Astrocyte (in vitro differentiated cells and primary cell): ENCODE measurements at regions not wholly inside any gene's neighbourhood (a gene's known extent, or its start where the extent isn't known, plus 50 kb on each side); places are given as distances from the start of the nearest gene placed in this dataset.

ENCODE experiments used
- DNase-seq: peaks from one replicate; pipeline ENCODE4 v3.0.0-alpha.2; 2010; ENCODE audit warnings: low read depth
- FAIRE-seq: peaks from 2 replicates; lab custom pipeline; 2011; peaks lifted over from hg19 to GRCh38; lab: Jason Lieb, UNC
- H2AFZ ChIP-seq: 2 replicates; pipeline ENCODE4 v1.6.0; 2012; ENCODE audit warnings: low read depth, low read length, inconsistent platforms
- H3K27ac ChIP-seq: 2 replicates; pipeline ENCODE4 v1.5.1; 2011; ENCODE audit warnings: low read depth, low read length, inconsistent platforms
- H3K27me3 ChIP-seq: 2 replicates; pipeline ENCODE4 v1.6.0; 2011; ENCODE audit warnings: low read length, inconsistent platforms; ENCODE audit not compliant: insufficient read depth
- H3K36me3 ChIP-seq: 2 replicates; pipeline ENCODE4 v1.5.1; 2011; ENCODE audit warnings: low read length, inconsistent platforms; ENCODE audit not compliant: insufficient read depth
- H3K4me1 ChIP-seq: 2 replicates; pipeline ENCODE4 v1.5.1; 2011; ENCODE audit warnings: low read length, inconsistent platforms; ENCODE audit not compliant: insufficient read depth
- H3K4me2 ChIP-seq: 2 replicates; pipeline ENCODE4 v1.6.0; 2012; ENCODE audit warnings: low read length, inconsistent platforms
- H3K4me3 ChIP-seq: 2 replicates; pipeline ENCODE4 v1.5.1; 2011; ENCODE audit warnings: low read depth, mild to moderate bottlenecking, low read length, inconsistent platforms; ENCODE audit not compliant: insufficient read depth
- H3K79me2 ChIP-seq: 2 replicates; pipeline ENCODE4 v1.6.0; 2012; ENCODE audit warnings: mild to moderate bottlenecking, low read length, inconsistent platforms; ENCODE audit not compliant: insufficient read depth
- H3K9ac ChIP-seq: 2 replicates; pipeline ENCODE4 v1.6.0; 2012; ENCODE audit warnings: mild to moderate bottlenecking, low read length, inconsistent platforms
- H3K9me3 ChIP-seq: 2 replicates; pipeline ENCODE4 v1.5.1; 2012; ENCODE audit warnings: low read depth, mild to moderate bottlenecking, low read length, inconsistent platforms; ENCODE audit not compliant: insufficient read depth
- H4K20me1 ChIP-seq: 2 replicates; pipeline ENCODE4 v1.6.0; 2012; ENCODE audit warnings: low read length, inconsistent platforms; ENCODE audit not compliant: insufficient read depth
- H3K27ac Mint-ChIP-seq: one replicate; pipeline ENCODE4 v1.8.0; 2021; ENCODE audit warnings: mild to moderate bottlenecking, mixed read lengths; ENCODE audit not compliant: unreplicated experiment
- H3K27me3 Mint-ChIP-seq: one replicate; pipeline ENCODE4 v1.8.0; 2021; ENCODE audit warnings: low read depth, mixed read lengths; ENCODE audit not compliant: unreplicated experiment
- H3K36me3 Mint-ChIP-seq: one replicate; pipeline ENCODE4 v1.8.0; 2021; ENCODE audit warnings: low read depth, mixed read lengths; ENCODE audit not compliant: unreplicated experiment
- H3K4me1 Mint-ChIP-seq: one replicate; pipeline ENCODE4 v1.8.0; 2021; ENCODE audit warnings: low read depth, mixed read lengths; ENCODE audit not compliant: unreplicated experiment
- H3K4me3 Mint-ChIP-seq: one replicate; pipeline ENCODE4 v1.8.0; 2021; ENCODE audit warnings: mild to moderate bottlenecking, moderate library complexity, mixed read lengths; ENCODE audit not compliant: unreplicated experiment
- H3K9me3 Mint-ChIP-seq: one replicate; pipeline ENCODE4 v1.8.0; 2021; ENCODE audit warnings: mild to moderate bottlenecking, mixed read lengths; ENCODE audit not compliant: unreplicated experiment
- EZH2 ChIP-seq: IDR thresholded peaks from 2 replicates; pipeline ENCODE4 v1.6.1; 2012; ENCODE audit warnings: mild to moderate bottlenecking, low read length, inconsistent platforms; ENCODE audit not compliant: insufficient read depth
- TF ChIP-seq, protein P1 (sequence below): IDR thresholded peaks from 2 replicates; pipeline ENCODE4 v1.5.1; 2011; ENCODE audit warnings: low read depth, mild to moderate bottlenecking, inconsistent platforms, low read length, moderate library complexity; ENCODE audit not compliant: insufficient read depth

DNA sequence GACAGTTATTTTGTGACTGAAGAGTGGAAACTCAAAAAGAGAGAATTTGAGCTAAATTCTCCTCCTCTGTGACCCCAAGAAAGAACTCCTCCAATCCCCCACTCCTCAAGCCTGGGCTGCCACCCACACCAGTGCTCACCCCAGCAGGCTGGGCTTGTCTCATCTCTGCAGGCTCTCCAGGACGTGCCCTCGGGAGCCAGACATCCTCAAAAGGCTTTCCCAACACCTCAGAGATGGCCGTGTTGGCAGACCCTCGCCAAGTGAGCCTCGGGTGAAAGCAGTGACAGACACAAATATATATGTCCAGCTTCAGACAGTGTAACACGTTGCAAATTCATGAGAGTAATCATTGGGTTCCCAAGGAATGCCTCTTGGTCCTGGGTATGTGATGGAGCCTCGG, 377.7 kb upstream of the SALL3 start:
- Mint-ChIP-seq H3K27me3 (no peaks in the 10 kb centered on the region), H3K36me3 (no peaks in the 10 kb centered on the region), H3K9me3 (peaks cover 27% of the 10 kb centered on the region), H3K4me1 (no peaks in the 10 kb centered on the region), H3K4me3 (no peak overlapping the region), H3K27ac (no peak overlapping the region)
- no peak overlapping the region for H3K4me2 ChIP-seq
- no peak for FAIRE-seq
- H3K27me3 ChIP-seq, result no peaks in the 10 kb centered on the region
- H3K27ac ChIP-seq, result no peak overlapping the region
- H3K36me3 ChIP-seq, result no peaks in the 10 kb centered on the region
- DNase-seq, result no peak
- H3K9ac ChIP-seq, result no peak overlapping the region
- H3K4me1 ChIP-seq, result no peaks in the 10 kb centered on the region
- H3K4me3 ChIP-seq, result no peak overlapping the region
- H3K9me3 ChIP-seq, result peaks cover 13% of the 10 kb centered on the region
- no peaks in the 10 kb centered on the region for H3K79me2 ChIP-seq
- TF ChIP-seq, protein P1, sequence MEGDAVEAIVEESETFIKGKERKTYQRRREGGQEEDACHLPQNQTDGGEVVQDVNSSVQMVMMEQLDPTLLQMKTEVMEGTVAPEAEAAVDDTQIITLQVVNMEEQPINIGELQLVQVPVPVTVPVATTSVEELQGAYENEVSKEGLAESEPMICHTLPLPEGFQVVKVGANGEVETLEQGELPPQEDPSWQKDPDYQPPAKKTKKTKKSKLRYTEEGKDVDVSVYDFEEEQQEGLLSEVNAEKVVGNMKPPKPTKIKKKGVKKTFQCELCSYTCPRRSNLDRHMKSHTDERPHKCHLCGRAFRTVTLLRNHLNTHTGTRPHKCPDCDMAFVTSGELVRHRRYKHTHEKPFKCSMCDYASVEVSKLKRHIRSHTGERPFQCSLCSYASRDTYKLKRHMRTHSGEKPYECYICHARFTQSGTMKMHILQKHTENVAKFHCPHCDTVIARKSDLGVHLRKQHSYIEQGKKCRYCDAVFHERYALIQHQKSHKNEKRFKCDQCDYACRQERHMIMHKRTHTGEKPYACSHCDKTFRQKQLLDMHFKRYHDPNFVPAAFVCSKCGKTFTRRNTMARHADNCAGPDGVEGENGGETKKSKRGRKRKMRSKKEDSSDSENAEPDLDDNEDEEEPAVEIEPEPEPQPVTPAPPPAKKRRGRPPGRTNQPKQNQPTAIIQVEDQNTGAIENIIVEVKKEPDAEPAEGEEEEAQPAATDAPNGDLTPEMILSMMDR, result no peak
- TF ChIP-seq EZH2, result no peak
- H4K20me1 ChIP-seq, result no peaks in the 10 kb centered on the region
- no peak overlapping the region for H2AFZ ChIP-seq

DNA sequence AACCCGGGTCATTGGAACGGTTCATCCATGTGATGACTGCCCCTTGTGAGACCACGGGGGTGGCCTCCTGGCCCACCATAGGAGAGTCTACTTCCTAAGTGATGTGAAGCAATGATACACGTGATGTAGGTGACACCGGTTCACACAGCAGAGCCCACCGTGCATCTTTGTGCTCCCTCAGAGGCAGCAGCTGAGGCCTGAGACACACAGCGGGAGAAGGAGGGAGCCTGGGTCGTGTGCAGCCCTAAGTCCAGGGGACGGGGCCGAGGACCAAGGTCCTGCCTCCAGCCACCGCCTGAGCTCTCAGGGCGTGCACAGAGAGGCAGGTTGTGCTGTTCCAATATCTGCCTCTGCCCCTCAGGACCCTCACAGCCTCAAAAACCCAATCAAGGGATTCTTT, 377.2 kb upstream of the SALL3 start:
- no peaks in the 10 kb centered on the region for H3K4me1 Mint-ChIP-seq
- peaks cover 13% of the 10 kb centered on the region for H3K9me3 ChIP-seq
- H3K27ac Mint-ChIP-seq, result no peak overlapping the region
- no peak for DNase-seq
- peaks cover 27% of the 10 kb centered on the region for H3K9me3 Mint-ChIP-seq
- no peaks in the 10 kb centered on the region for H3K27me3 ChIP-seq
- no peaks in the 10 kb centered on the region for H4K20me1 ChIP-seq
- H3K27me3 Mint-ChIP-seq, result no peaks in the 10 kb centered on the region
- no peaks in the 10 kb centered on the region for H3K79me2 ChIP-seq
- no peak overlapping the region for H2AFZ ChIP-seq
- no peak overlapping the region for H3K4me2 ChIP-seq
- no peaks in the 10 kb centered on the region for H3K4me1 ChIP-seq
- no peak for FAIRE-seq
- TF ChIP-seq EZH2, result no peak
- TF ChIP-seq, protein P1, result no peak
- H3K27ac ChIP-seq, result no peak overlapping the region
- H3K36me3 Mint-ChIP-seq, result no peaks in the 10 kb centered on the region
- H3K4me3 Mint-ChIP-seq, result no peak overlapping the region
- H3K36me3 ChIP-seq, result no peaks in the 10 kb centered on the region
- no peak overlapping the region for H3K9ac ChIP-seq
- no peak overlapping the region for H3K4me3 ChIP-seq

DNA sequence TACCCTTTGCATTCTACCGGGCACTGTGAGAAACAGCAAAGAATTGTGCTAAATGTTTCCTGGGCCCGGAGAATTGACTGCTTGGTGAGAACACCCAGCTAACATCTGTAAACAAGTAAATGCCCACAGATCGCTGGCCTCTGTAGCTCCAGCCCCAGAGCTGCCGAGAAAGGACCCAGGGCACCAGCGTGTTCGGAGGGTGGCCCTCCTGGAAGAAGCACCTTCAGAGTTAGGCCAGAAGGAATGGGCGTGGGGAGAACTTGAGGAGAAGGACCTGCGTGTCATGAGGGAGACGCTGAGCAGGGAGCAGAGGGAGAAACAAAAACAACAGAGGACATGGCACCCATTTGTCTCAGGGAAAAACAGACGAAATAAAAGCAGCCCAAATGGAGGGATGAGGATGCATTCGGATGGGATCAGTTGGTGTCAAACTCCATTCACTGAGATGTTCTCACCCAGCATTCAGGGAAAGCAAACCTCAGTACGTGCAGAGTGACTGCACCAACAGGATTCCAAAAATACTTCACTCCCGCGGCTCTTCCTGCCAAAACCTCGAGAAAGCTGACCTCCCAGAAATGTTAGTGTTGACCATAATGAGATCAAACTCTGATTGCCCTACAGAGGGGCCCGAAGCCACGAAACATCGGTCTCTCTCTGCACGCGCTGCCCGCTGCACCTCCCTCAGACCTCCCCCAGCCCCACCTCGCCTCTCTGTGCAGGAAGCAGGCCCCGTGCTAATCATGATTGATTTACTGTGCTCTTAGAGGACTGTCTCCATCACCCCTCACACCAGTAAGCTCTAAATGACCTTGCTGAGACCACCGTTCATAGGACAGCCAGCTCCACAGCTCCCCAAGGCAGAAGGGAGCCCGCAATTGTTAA, 376.3 kb upstream of the SALL3 start:
- Histone ChIP-seq H3K4me2 (no peak overlapping the region), H3K9ac (no peak overlapping the region), H3K79me2 (no peaks in the 10 kb centered on the region), H3K27ac (no peak overlapping the region), H3K4me3 (no peak overlapping the region), H3K36me3 (no peaks in the 10 kb centered on the region), H3K4me1 (no peaks in the 10 kb centered on the region), H3K27me3 (no peaks in the 10 kb centered on the region), H2AFZ (no peak overlapping the region), H3K9me3 (peaks cover 13% of the 10 kb centered on the region), H4K20me1 (no peaks in the 10 kb centered on the region)
- no peak for TF ChIP-seq EZH2
- TF ChIP-seq, protein P1, result no peak
- no peaks in the 10 kb centered on the region for H3K4me1 Mint-ChIP-seq
- no peaks in the 10 kb centered on the region for H3K36me3 Mint-ChIP-seq
- no peaks in the 10 kb centered on the region for H3K27me3 Mint-ChIP-seq
- no peak for DNase-seq
- H3K9me3 Mint-ChIP-seq, result peaks cover 27% of the 10 kb centered on the region
- FAIRE-seq, result no peak
- no peak overlapping the region for H3K27ac Mint-ChIP-seq
- no peak overlapping the region for H3K4me3 Mint-ChIP-seq
